ENCODE measurements at regions not wholly inside any gene's neighbourhood (a gene's known extent, or its start where the extent isn't known, plus 50 kb on each side); places are given as distances from the start of the nearest gene placed in this dataset.

GRCh38 chr15:81666839-81667238 is 292.8 kb upstream of the TMC3 start:
- no peak for TF ChIP-seq CTCF (IDR thresholded peaks at IDR 0.05; ENCODE audit: poor library complexity)
- no peak for TF ChIP-seq EZH2 (IDR thresholded peaks at IDR 0.05; ENCODE audit: borderline replicate concordance)

Measured in hepatocyte (in vitro differentiated cells).